Upper lobe of left lung (tissue), 6 donors: ENCODE measurements at regions not wholly inside any gene's neighbourhood (a gene's known extent, or its start where the extent isn't known, plus 50 kb on each side); places are given as distances from the start of the nearest gene placed in this dataset.
A peak's percentile ranks its signal among the peaks of the same experiment; 100 is the strongest.

Source experiments
- ATAC-seq, 2 donors: fragments of 200-7000 bp; cut with Tn5 transposase; one replicate each; pipeline ENCODE4 v1.9.1; 2022; ENCODE audit warnings: mild to moderate bottlenecking in 2 of 2, moderate library complexity in 2 of 2; ENCODE audit not compliant: low FRiP score in 2 of 2
- DNase-seq, 2 donors: peaks; one replicate each; pipeline ENCODE4 v3.0.0-alpha.2; 2019 to 2020
- H3K27ac ChIP-seq, 4 donors: fragments of 200-600 bp; sonication (generic); one replicate each; pipeline ENCODE4 v1.5.1; 2016 to 2019
- H3K27me3 ChIP-seq, 4 donors: fragments of 200-600 bp; sonication (generic); one replicate each; pipeline ENCODE4 v1.5.1; 2017 to 2019
- H3K36me3 ChIP-seq, 4 donors: fragments of 200-600 bp; sonication (generic); one replicate each; pipeline ENCODE4 v1.5.1; 2016 to 2019
- H3K4me1 ChIP-seq, 4 donors: fragments of 200-600 bp; sonication (generic); one replicate each; pipeline ENCODE4 v1.5.1; 2018 to 2019
- H3K4me3 ChIP-seq, 4 donors: fragments of 200-600 bp; sonication (generic); one replicate each; pipeline ENCODE4 v1.5.1; 2017 to 2019; ENCODE audit warnings: mild to moderate bottlenecking in 2 of 4, moderate library complexity in 1 of 4
- H3K9me3 ChIP-seq, 4 donors: fragments of 200-600 bp; sonication (generic); one replicate each; pipeline ENCODE4 v1.5.1; 2018 to 2019
- EP300 ChIP-seq, 4 donors: sonication (generic); formaldehyde crosslinking; IDR thresholded peaks; one replicate each; pipeline ENCODE4 v1.5.1; 2017; ENCODE audit warnings: antibody characterized with exemption in 4 of 4, control low read depth in 2 of 4
- POLR2A ChIP-seq, 4 donors: fragments of 450-650 bp; IDR thresholded peaks; one replicate each; pipeline ENCODE4 v1.5.1; 2016 to 2017; ENCODE audit warnings: antibody characterized with exemption in 4 of 4, mild to moderate bottlenecking in 2 of 4
- POLR2AphosphoS5 ChIP-seq, 2 donors: sonication (generic); formaldehyde crosslinking; IDR thresholded peaks; one replicate each; pipeline ENCODE4 v1.5.1; 2017; ENCODE audit warnings: antibody characterized with exemption in 2 of 2
- WGBS, 2 donors: methylation state at CpG; one replicate each; pipeline ENCODE4 v1.1.5; 2017 to 2018; 5-methylcytosine and 5-hydroxymethylcytosine counted together
- TF ChIP-seq, protein P1 (sequence below), 6 experiments: fragments of 450-650 bp in 4 of 6; fragments of 200-600 bp in 2 of 6; sonication (generic) in 2 of 6; IDR thresholded peaks; one replicate each; pipeline ENCODE4 v1.5.1; 2016 to 2019; ENCODE audit warnings: antibody characterized with exemption in 6 of 6
- donor health status: DM: no; HTN: no; CAD: no; lungs with moderate emphysema.
- donor health status: DM: no; HTN: yes; CAD: no; lungs with severe emphysema.

GRCh38 chr1:98374098-98374497 is 287.4 kb upstream of the SNX7 start:
- Histone ChIP-seq H3K9me3 (no peaks in the 10 kb centered on the region), H3K4me1 (peaks cover 0 to 5% (median 0%) of the 10 kb centered on the region in 4 donors), H3K27ac (no peak overlapping the region), H3K27me3 (no peaks in the 10 kb centered on the region), H3K4me3 (no peak overlapping the region), H3K36me3 (no peaks in the 10 kb centered on the region)
- DNase-seq (no peak), ATAC-seq (no peak)
- WGBS, 2 donors = 94 to 98% methylated on average over 2 of the region's 2 CpGs
- no peak for TF ChIP-seq POLR2A (IDR thresholded peaks at IDR 0.05)
- no peak for TF ChIP-seq EP300 (IDR thresholded peaks at IDR 0.05)
- TF ChIP-seq POLR2AphosphoS5 (IDR thresholded peaks at IDR 0.05) = no peak
- TF ChIP-seq, protein P1, sequence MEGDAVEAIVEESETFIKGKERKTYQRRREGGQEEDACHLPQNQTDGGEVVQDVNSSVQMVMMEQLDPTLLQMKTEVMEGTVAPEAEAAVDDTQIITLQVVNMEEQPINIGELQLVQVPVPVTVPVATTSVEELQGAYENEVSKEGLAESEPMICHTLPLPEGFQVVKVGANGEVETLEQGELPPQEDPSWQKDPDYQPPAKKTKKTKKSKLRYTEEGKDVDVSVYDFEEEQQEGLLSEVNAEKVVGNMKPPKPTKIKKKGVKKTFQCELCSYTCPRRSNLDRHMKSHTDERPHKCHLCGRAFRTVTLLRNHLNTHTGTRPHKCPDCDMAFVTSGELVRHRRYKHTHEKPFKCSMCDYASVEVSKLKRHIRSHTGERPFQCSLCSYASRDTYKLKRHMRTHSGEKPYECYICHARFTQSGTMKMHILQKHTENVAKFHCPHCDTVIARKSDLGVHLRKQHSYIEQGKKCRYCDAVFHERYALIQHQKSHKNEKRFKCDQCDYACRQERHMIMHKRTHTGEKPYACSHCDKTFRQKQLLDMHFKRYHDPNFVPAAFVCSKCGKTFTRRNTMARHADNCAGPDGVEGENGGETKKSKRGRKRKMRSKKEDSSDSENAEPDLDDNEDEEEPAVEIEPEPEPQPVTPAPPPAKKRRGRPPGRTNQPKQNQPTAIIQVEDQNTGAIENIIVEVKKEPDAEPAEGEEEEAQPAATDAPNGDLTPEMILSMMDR (IDR thresholded peaks at IDR 0.05) = no peak

- Histone ChIP-seq H3K9me3 (no peaks in the 10 kb centered on the region), H3K27me3 (no peaks in the 10 kb centered on the region), H3K4me1 (peaks cover 0 to 6% (median 0%) of the 10 kb centered on the region in 4 donors), H3K36me3 (no peaks in the 10 kb centered on the region), H3K27ac (no peak overlapping the region), H3K4me3 (no peak overlapping the region)
- TF ChIP-seq EP300 (IDR thresholded peaks at IDR 0.05) (no peak), POLR2A (IDR thresholded peaks at IDR 0.05) (no peak), POLR2AphosphoS5 (IDR thresholded peaks at IDR 0.05) (no peak)
- TF ChIP-seq, protein P1 (IDR thresholded peaks at IDR 0.05) = no peak
- DNase-seq (no peak), ATAC-seq (no peak)
- 79 to 90% methylated on average over 2 of the region's 2 CpGs for WGBS, 2 donors
Observed at GRCh38 chr1:98373056-98373455, 288.5 kb upstream of the SNX7 start.

- no peak for DNase-seq
- no peak for TF ChIP-seq POLR2AphosphoS5 (IDR thresholded peaks at IDR 0.05)
- TF ChIP-seq, protein P1 (IDR thresholded peaks at IDR 0.05) = no peak
- TF ChIP-seq POLR2A (IDR thresholded peaks at IDR 0.05) = no peak
- no peak for TF ChIP-seq EP300 (IDR thresholded peaks at IDR 0.05)
- H3K4me1 ChIP-seq = peaks cover 0 to 6% (median 0%) of the 10 kb centered on the region in 4 donors
- H3K4me3 ChIP-seq = no peak overlapping the region
- no peak overlapping the region for H3K27ac ChIP-seq
- no peak for ATAC-seq
- no peaks in the 10 kb centered on the region for H3K9me3 ChIP-seq
- H3K36me3 ChIP-seq = no peaks in the 10 kb centered on the region
- H3K27me3 ChIP-seq = no peaks in the 10 kb centered on the region
Observed at GRCh38 chr1:98371764-98372163, 289.8 kb upstream of the SNX7 start.

- DNase-seq = no peak
- H3K36me3 ChIP-seq = no peaks in the 10 kb centered on the region
- H3K27ac ChIP-seq = no peak overlapping the region
- TF ChIP-seq, protein P1 (IDR thresholded peaks at IDR 0.05) = no peak
- no peak for TF ChIP-seq EP300 (IDR thresholded peaks at IDR 0.05)
- no peak for ATAC-seq
- H3K27me3 ChIP-seq = no peaks in the 10 kb centered on the region
- H3K4me3 ChIP-seq = no peak overlapping the region
- H3K9me3 ChIP-seq = no peaks in the 10 kb centered on the region
- H3K4me1 ChIP-seq = peaks cover 0 to 6% (median 0%) of the 10 kb centered on the region in 4 donors
- WGBS, 2 donors = 42 to 53% methylated on average over 1 of the region's 1 CpG
Observed at GRCh38 chr1:98369463-98369862, 292.1 kb upstream of the SNX7 start.

GRCh38 chr1:98368995-98369394 is 292.5 kb upstream of the SNX7 start:
- ATAC-seq (no peak), DNase-seq (no peak)
- H3K27ac ChIP-seq = no peak overlapping the region
- TF ChIP-seq, protein P1 (IDR thresholded peaks at IDR 0.05) = no peak
- no peak for TF ChIP-seq POLR2A (IDR thresholded peaks at IDR 0.05)
- peak in 2 of 4 donors; percentile 2 to 21 for TF ChIP-seq EP300 (IDR thresholded peaks at IDR 0.05)
- TF ChIP-seq POLR2AphosphoS5 (IDR thresholded peaks at IDR 0.05) = no peak
- no peaks in the 10 kb centered on the region for H3K27me3 ChIP-seq
- H3K9me3 ChIP-seq = no peaks in the 10 kb centered on the region
- H3K4me3 ChIP-seq = no peak overlapping the region
- H3K4me1 ChIP-seq = peaks cover 0 to 6% (median 0%) of the 10 kb centered on the region in 4 donors
- no peaks in the 10 kb centered on the region for H3K36me3 ChIP-seq
- WGBS, 2 donors = 41 to 43% methylated on average over 3 of the region's 3 CpGs
